Skeletal muscle tissue (tissue), 3 donors: ENCODE measurements at regions not wholly inside any gene's neighbourhood (a gene's known extent, or its start where the extent isn't known, plus 50 kb on each side); places are given as distances from the start of the nearest gene placed in this dataset.

Experiments used
- H3K27ac ChIP-seq: one replicate; pipeline ENCODE4 v1.7.0; 2013; ENCODE audit warnings: mild to moderate bottlenecking, low read depth, low read length, inconsistent platforms
- H3K27me3 ChIP-seq, 3 donors: one replicate each; pipeline ENCODE4 v1.7.0; 2013; ENCODE audit warnings: low read length in 3 of 3; ENCODE audit not compliant: control insufficient read depth in 3 of 3, insufficient read depth in 3 of 3
- H3K36me3 ChIP-seq, 3 donors: one replicate each; pipeline ENCODE4 v1.7.0; 2013; ENCODE audit warnings: low read length in 3 of 3; ENCODE audit not compliant: control insufficient read depth in 3 of 3, insufficient read depth in 3 of 3
- H3K4me1 ChIP-seq, 3 donors: one replicate each; pipeline ENCODE4 v1.7.0; 2013; ENCODE audit warnings: low read length in 3 of 3, mild to moderate bottlenecking in 3 of 3; ENCODE audit not compliant: control insufficient read depth in 3 of 3, insufficient read depth in 3 of 3
- H3K4me3 ChIP-seq, 3 donors: one replicate each; pipeline ENCODE4 v1.7.0; 2013; ENCODE audit warnings: low read length in 3 of 3
- H3K9ac ChIP-seq, 3 donors: one replicate each; pipeline ENCODE4 v1.7.0; 2013; ENCODE audit warnings: low read length in 3 of 3, mild to moderate bottlenecking in 3 of 3, moderate library complexity in 2 of 3, low read depth in 1 of 3
- H3K9me3 ChIP-seq, 3 donors: one replicate each; pipeline ENCODE4 v1.7.0; 2013; ENCODE audit warnings: low read length in 3 of 3; ENCODE audit not compliant: control insufficient read depth in 3 of 3
- donor health status: Osteomylitis.

- Histone ChIP-seq H3K4me1 (no peaks in the 10 kb centered on the region), H3K36me3 (no peaks in the 10 kb centered on the region), H3K4me3 (no peak overlapping the region), H3K27ac (no peak overlapping the region), H3K27me3 (no peaks in the 10 kb centered on the region), H3K9me3 (peaks cover 0 to 5% (median 3%) of the 10 kb centered on the region in 3 donors), H3K9ac (no peak overlapping the region)
These were observed 128.3 kb upstream of the RAD23B start for GRCh38 chr9:107154766-107155165.

GRCh38 chr9:107155244-107155817 is 127.7 kb upstream of the RAD23B start:
- H3K4me3 ChIP-seq: no peak overlapping the region
- no peaks in the 10 kb centered on the region for H3K27me3 ChIP-seq
- no peak overlapping the region for H3K27ac ChIP-seq
- peaks cover 0 to 5% (median 3%) of the 10 kb centered on the region in 3 donors for H3K9me3 ChIP-seq
- H3K9ac ChIP-seq: no peak overlapping the region
- H3K4me1 ChIP-seq: no peaks in the 10 kb centered on the region
- no peaks in the 10 kb centered on the region for H3K36me3 ChIP-seq

GRCh38 chr9:107158321-107158720 is 124.8 kb upstream of the RAD23B start:
- peaks cover 0 to 6% (median 2%) of the 10 kb centered on the region in 3 donors for H3K9me3 ChIP-seq
- no peaks in the 10 kb centered on the region for H3K36me3 ChIP-seq
- H3K27me3 ChIP-seq: no peaks in the 10 kb centered on the region
- no peak overlapping the region for H3K27ac ChIP-seq
- no peak overlapping the region for H3K9ac ChIP-seq
- H3K4me1 ChIP-seq: no peaks in the 10 kb centered on the region
- H3K4me3 ChIP-seq: no peak overlapping the region

- Histone ChIP-seq H3K27me3 (no peaks in the 10 kb centered on the region), H3K9me3 (peaks cover 0 to 6% (median 2%) of the 10 kb centered on the region in 3 donors), H3K9ac (no peak overlapping the region)
These were observed 121.7 kb upstream of the RAD23B start for GRCh38 chr9:107161338-107161737.

GRCh38 chr9:107163370-107163769 is 119.7 kb upstream of the RAD23B start:
- Histone ChIP-seq H3K4me1 (no peaks in the 10 kb centered on the region), H3K9ac (no peak overlapping the region), H3K4me3 (no peak overlapping the region), H3K9me3 (peaks cover 0 to 6% (median 2%) of the 10 kb centered on the region in 3 donors), H3K27ac (no peak overlapping the region), H3K27me3 (no peaks in the 10 kb centered on the region), H3K36me3 (no peaks in the 10 kb centered on the region)

More at GRCh38 chr9:107161338-107161737, 121.7 kb upstream of the RAD23B start:
- no peaks in the 10 kb centered on the region for H3K4me1 ChIP-seq
- H3K4me3 ChIP-seq: no peak overlapping the region
- H3K27ac ChIP-seq: no peak overlapping the region
- no peaks in the 10 kb centered on the region for H3K36me3 ChIP-seq

GRCh38 chr9:107169796-107170195 is 113.3 kb upstream of the RAD23B start:
- peaks cover 9 to 39% (median 11%) of the 10 kb centered on the region in 3 donors for H3K4me1 ChIP-seq
- H3K27me3 ChIP-seq: no peaks in the 10 kb centered on the region
- H3K4me3 ChIP-seq: no peak overlapping the region
- no peak overlapping the region for H3K27ac ChIP-seq
- no peak overlapping the region for H3K9ac ChIP-seq
- no peaks in the 10 kb centered on the region for H3K9me3 ChIP-seq
- H3K36me3 ChIP-seq: no peaks in the 10 kb centered on the region

GRCh38 chr9:107170801-107171200 is 112.3 kb upstream of the RAD23B start:
- Histone ChIP-seq H3K9ac (no peak overlapping the region), H3K9me3 (no peaks in the 10 kb centered on the region), H3K27ac (no peak overlapping the region), H3K4me1 (peaks cover 17 to 48% (median 19%) of the 10 kb centered on the region in 3 donors), H3K36me3 (no peaks in the 10 kb centered on the region), H3K4me3 (no peak overlapping the region), H3K27me3 (no peaks in the 10 kb centered on the region)

GRCh38 chr9:107172160-107172978 is 110.7 kb upstream of the RAD23B start:
- no peak overlapping the region for H3K9ac ChIP-seq
- peaks cover 28 to 62% (median 32%) of the 10 kb centered on the region in 3 donors for H3K4me1 ChIP-seq
- no peak overlapping the region for H3K4me3 ChIP-seq
- no peaks in the 10 kb centered on the region for H3K27me3 ChIP-seq
- no peaks in the 10 kb centered on the region for H3K36me3 ChIP-seq
- no peak overlapping the region for H3K27ac ChIP-seq
- no peaks in the 10 kb centered on the region for H3K9me3 ChIP-seq

GRCh38 chr9:107172979-107173347 is 110.1 kb upstream of the RAD23B start:
- no peaks in the 10 kb centered on the region for H3K9me3 ChIP-seq
- H3K9ac ChIP-seq: no peak overlapping the region
- peaks cover 28 to 62% (median 34%) of the 10 kb centered on the region in 3 donors for H3K4me1 ChIP-seq
- H3K27me3 ChIP-seq: no peaks in the 10 kb centered on the region
- no peaks in the 10 kb centered on the region for H3K36me3 ChIP-seq
- no peak overlapping the region for H3K4me3 ChIP-seq
- no peak overlapping the region for H3K27ac ChIP-seq

- Histone ChIP-seq H3K27me3 (no peaks in the 10 kb centered on the region), H3K36me3 (no peaks in the 10 kb centered on the region), H3K4me1 (peaks cover 28 to 62% (median 35%) of the 10 kb centered on the region in 3 donors), H3K9me3 (no peaks in the 10 kb centered on the region), H3K4me3 (no peak overlapping the region), H3K27ac (peak overlapping the region; percentile 84), H3K9ac (no peak overlapping the region)
These were observed 109.5 kb upstream of the RAD23B start for GRCh38 chr9:107173422-107174180.
